Activated CD4-positive, CD25-positive, alpha-beta regulatory T cell treated with anti-CD3 and anti-CD28 coated beads, Interleukin-2, amount 50 U/mL, for 24 hours (primary cell): ENCODE measurements at regions not wholly inside any gene's neighbourhood (a gene's known extent, or its start where the extent isn't known, plus 50 kb on each side); places are given as distances from the start of the nearest gene placed in this dataset.
"Not testable (repeated sequence)": the region's sequence is repeated elsewhere in the genome, so short reads cannot be mapped to it uniquely, and the experiment has no call there.

ENCODE experiments used
- ATAC-seq, 2 donors: fragments of 150-1000 bp; cut with Tn5 transposase; one replicate each; pipeline ENCODE4 v1.10.0; 2021; ENCODE audit warnings: mild to moderate bottlenecking in 1 of 2, moderate library complexity in 1 of 2

DNA sequence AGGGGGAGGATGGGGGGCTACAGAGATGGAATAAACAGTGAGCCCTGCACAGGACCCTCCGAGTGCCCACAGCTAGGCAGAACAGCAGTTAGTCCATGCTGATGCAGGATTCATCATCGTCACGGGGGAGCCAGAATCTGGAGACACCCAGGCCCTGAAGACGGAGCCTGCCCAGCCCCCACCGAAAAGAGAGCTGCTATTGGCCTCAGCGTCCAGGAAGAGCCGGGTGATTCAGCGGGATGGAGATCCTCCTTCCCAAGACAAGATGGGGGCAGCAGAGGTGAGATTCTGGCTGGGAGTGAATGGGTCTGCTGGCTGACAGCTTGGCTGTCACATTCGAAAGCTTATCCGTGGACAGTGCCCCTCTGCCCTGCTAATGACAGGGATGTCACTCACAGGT is 133.6 kb upstream of the CRHR1 start:
- ATAC-seq: no peak

DNA sequence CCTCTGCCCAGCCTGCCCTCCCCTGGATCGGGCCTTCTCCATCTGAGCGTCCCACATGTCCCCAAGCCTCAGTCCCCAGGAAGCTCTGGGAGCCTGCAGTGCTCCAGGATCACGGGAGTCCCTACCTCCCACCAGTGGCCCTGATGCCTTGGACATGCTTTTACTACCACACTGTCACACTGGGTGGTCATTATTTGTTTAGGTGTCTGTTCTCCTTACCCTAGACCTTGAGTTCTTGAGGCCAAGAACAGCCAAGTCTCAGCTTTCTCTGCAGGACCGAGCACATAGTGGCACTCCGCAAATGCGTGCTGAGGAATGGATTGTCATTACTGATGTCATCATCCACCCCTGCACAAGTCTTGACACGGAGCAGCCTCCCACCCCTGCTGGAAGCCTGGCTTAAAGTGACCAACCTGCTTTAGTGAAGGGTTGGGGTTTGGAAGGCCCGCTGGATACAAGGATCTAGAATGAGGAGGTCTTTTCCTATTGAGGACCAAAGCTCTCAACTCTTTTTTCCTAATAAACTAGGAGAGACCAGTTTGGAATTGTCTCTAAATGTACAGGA is 132.9 kb upstream of the CRHR1 start:
- no peak for ATAC-seq

DNA sequence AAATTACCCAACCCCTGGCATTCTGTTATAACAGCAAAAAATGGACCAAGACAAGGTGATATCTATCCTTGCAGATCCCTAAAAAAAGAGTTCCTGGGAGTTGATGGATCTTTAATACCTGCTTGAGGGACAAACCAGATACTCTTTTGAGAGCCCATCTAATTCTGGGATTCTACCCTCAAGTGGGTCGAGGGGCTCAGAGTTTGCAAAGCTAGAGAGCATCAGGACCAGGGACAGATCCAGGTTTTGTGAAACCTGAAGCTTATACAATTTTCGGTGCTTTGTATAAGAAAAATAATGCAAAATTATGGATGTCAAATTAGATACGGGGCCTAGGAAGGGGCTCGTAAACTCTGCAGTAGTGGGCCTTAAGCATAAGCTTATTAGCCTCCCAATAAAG is 130.5 kb upstream of the CRHR1 start:
- ATAC-seq: no peak

DNA sequence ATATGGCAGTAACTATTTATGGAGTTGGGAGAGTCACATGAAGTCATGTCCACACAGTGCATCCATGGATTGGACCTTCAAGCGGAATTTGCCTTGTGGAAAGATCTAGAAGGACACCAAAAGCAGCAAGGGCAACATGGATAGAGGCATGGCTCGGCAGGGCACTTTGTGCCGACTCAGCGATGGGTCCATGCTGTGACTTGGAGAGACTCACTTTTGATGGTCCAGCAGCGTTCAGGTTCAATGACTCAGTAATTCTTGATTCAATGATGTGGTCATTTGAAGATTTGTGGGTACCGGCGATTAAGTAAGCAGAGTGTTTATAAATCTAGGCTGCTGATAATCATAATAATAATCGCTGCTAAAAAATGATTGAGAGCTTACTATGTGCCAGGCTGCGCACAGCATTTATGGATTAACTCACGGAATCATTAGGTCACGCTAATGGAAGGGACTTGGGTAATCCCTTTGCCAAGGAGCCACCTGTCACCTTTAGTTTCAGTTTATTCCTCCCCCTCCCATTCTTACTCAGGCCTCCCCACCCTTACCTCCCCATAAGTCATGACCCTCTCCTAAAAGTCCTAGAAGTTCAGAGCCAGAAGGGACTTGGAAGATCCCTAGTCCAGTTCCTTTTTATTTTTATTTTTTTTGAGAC is 127.5 kb upstream of the CRHR1 start:
- ATAC-seq: no peak

DNA sequence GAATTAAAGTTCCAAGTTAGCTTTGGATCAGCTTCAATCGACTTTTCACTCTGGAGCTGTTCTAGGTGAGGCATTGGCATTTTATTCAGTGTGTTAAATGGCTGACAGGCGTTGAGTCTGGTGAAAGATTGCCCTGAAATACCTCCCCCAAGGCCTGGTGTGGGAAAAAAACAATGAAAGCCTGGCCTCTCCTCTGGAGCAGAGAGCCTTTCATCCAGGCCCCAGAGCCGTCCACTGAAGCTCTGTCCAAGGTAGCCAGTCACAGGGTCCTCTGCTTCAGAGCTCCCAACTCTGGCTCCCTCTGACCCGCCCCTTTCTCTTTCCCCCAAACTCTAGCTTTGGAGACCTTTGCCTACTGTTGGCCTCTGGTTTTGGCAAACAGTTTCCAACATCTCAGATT is 123.6 kb upstream of the CRHR1 start:
- ATAC-seq: no peak

DNA sequence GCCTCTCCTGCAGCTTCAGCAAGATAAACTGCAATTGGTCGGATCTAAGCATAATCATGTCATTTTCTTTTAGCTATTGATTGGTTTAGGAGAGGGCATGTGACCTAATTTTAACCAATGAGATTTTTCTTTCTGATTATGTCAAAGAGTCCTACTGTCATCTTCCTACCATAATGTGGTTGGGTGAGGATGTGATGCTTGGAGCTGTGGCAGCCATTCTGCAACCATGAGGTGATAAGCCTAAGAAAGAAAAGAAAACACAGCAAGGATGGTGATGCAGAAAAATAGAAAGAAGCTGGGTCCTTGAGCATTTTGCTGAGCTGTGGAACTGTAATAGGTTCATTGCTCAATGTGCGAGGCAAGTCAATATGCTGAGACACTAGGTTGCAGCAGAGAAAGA is 121.7 kb upstream of the CRHR1 start:
- no peak for ATAC-seq

DNA sequence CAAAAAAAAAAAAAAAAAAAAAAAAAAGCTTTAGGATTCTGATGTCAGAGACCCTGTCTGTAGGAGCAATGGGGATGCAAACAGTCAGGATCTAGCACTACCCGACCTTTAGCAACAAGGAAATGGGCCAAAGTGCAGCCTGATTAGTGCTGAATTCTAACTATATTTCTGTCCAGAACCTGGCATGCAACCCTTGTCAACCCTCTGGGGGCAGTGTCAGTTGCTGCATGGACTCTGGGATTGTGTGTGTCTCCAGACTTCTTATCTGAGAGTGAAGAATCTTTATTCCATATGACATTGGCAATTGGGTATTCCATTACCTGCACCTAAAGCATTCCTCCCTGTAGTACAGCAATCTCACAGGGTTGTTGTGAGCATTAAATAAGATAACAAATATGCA is 120.3 kb upstream of the CRHR1 start:
- no peak for ATAC-seq

DNA sequence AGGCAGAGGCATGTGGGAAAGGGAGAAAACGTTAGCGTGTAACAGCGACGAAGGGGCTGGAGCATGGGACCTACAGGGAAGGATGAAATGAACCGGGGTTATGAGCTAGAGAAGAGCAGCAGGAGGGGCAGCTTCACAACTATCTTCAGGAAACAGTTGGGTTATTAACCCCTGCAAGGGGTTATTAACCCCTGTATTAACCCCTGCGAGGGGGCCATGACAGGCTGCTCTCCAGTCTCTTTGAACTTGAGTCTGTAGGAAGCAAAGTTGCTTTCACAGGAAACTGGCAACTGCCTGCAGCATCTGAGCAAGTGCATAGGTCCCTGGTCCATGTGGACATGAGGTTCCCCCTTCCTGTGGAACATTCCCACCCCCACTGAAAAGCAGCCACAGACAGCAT is 119.2 kb upstream of the CRHR1 start:
- ATAC-seq: no peak

DNA sequence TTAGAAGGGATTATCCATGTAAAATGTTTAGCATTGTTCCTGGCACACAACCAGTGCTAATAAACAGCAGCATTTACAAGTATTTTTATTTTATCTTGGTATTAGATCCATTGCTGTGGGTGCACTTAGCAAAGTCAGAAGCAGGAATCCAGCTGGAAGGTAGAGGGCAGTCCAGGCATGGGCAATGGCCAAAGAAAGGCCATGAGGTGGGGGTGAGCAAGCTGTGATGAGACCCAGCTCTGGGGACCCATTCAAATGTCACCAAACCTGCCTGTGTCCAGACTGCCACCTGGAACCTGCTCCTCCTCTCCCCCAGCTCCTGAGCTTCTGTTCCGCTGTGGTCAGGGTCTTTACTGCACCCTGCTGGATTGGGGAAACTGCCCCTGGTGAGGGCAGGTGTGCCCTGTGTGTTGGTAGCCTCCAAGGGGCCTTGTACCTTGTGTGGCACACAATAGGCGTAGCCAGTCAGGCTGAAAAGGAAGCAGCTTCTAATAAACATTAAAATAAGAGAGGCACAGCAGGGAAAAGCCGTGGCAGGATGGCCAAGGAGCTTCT is 118.0 kb upstream of the CRHR1 start:
- ATAC-seq: no peak

DNA sequence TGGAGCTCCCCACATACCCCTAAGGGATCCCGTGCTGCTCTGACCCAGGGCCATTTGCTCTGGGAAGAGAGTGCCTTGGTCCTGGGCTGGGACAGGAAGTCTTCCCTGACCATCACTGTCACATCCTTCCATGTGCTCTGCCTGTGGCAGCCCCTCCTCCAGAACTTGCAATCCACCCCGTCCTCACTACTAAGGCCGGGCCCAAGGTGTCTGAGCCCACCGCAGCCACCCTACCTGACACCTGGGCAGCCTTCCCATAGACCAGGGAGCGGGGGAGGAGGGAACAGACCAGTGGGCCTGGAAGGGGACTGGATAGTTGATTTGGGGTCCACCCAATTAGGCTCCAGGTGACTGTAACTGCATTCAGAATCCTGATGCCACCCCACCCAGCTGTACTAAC is 117.5 kb upstream of the CRHR1 start:
- ATAC-seq: no peak

DNA sequence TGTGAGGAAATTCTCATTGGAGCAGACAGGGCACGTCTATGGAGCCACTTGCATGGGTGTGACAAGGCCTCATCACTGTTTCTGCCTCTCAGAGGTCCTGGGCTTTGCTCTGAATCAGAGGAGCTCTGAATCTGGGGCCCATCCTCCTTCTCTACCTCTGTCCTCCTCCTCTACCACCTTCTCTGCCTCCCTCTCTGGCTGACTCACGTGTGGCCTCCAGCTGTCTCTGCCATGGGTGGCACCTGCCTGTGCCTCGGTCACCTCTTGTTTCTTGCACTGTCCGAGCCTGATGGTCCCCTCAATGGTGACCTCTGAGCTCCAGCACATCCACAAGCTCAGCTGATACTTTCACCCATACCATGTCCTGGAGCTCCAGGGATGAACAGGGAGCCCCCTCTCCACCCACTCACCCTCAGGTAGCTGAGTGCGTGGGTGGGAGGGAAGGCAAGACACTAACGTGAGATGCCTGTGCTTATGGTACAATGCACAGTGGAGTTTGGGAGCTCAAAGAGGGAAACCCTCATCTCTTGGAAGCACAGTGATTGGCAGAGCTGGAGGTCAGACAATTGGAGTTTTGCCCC is 116.4 kb upstream of the CRHR1 start:
- no peak for ATAC-seq

DNA sequence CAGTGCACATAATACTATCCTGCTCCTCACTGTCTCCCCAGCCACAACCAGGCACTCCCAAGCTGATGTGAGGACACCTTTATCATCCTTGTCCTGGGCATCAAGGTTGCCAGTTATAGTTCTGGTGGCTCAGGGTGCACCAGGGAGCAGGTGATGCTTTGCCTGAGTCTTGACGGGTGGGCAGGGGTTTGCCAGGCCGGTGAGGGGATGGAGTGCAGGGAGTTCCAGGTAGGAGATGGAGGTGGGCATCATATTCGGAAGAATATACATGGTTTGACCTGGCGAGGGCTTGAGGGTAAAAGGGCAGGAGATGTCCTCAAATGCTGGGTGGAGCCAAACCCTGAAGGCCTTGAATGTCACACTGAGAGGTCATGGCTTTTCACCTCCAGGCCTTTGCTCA is 115.8 kb upstream of the CRHR1 start:
- no peak for ATAC-seq

DNA sequence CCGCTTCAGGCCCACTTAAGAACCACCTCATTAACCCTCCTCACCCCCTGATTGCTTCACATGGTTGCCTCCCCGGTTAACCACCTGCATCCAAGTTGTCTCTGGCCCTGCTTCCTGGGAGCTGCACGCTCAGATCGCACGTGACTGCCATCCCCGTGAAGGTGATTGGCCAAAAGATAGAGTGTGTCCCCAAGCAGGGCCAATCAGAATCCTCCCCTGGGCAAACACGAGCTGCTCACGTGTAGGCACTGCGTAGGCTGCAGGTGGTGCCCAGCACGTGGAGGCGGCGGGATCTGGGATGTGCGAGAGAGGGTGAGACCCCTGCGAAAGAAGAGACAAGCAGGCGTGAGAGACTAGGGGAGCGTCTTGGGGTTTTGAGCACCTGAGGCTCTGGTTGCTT is 111.8 kb upstream of the CRHR1 start:
- ATAC-seq: no peak

DNA sequence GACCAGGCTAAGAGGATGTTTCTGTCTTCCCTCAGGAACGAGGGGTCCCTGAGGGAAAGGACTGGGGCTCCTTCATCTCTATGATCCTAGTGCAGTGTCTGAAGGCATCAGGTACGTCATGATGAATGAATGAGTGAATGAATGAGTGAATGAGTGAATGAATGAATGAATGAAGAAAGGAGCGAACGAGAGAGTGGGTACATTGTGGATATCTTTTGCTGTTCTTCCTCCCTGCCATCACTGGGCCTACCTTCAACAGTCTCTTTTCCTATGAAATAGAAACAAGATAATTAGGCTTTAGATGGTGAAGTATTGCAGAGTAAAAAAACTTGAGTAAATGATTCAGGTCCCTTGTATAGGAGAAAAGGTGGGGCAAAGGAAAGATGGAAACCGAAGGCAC is 111.3 kb upstream of the CRHR1 start:
- ATAC-seq: no peak

DNA sequence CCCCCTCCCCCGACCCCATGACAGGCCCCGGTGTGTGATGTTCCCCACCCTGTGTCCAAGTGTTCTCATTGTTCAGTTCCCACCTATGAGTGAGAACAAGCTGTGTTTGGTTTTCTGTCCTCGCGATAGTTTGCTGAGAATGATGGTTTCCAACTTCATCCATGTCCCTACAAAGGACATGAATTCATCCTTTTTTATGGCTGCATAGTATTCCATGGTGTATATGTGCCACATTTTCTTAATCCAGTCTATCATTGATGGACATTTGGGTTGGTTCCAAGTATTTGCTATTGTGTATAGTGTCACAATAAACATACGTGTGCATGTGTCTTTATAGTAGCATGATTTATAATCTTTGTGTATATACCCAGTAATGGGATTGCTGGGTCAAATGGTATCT is 110.4 kb upstream of the CRHR1 start:
- ATAC-seq: not testable (repeated sequence)

DNA sequence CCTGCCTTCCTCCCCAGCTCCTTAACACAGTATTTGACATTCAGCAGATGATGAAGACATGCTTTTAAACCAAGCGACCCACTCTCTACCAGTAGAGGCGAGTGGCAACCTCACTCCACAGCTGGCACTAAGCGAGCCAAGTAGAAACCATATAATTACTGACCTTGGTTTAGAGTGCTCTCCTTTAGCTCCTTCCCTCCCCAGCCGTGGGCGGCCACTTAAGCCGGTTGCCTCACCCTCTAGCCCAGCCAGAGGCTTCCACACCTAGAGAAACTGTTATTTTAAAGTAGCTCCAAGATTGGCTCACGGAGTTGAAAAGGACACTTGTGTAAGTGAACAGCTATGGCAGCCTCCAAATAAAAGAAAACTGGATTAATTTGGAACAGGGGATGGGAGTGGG is 109.1 kb upstream of the CRHR1 start:
- no peak for ATAC-seq

DNA sequence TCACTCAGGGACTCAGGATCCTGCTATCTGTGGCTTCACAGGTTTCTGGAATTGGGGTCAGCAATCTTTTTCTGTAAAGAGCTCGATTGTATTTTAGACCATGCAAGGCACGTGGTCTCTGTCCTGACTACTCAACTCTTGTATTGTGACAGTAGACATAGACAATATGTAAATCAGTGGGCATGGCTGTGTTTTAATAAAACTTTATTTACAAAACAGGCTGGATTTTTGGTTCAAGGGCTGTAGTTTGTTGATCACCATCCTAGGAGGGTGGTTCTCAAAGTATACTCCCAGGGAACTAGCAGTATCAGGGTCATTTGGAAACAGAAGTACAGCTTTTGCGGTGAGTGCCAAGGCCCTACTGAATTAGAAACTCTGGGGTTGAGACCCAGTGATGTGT is 108.2 kb upstream of the CRHR1 start:
- ATAC-seq: no peak

DNA sequence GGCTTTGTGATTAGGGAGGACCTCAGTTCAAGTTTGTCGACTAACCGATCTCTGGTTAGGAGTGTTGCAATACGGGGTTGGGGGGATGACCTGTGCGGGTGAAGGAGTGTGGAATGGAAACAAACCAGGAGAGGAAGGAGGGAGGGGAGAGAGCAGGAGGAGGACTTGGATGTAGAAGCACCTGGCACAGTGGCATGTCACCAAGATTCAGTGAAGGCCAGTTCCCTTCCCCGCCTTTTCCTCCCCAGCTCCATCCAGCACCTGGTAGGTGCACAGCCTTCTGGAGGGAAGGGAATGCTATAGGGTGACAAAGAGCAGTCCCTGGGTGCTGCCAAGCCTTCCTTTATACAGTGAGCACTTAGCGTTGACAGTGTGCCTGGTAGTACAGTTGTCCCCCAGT is 107.4 kb upstream of the CRHR1 start:
- ATAC-seq: no peak

DNA sequence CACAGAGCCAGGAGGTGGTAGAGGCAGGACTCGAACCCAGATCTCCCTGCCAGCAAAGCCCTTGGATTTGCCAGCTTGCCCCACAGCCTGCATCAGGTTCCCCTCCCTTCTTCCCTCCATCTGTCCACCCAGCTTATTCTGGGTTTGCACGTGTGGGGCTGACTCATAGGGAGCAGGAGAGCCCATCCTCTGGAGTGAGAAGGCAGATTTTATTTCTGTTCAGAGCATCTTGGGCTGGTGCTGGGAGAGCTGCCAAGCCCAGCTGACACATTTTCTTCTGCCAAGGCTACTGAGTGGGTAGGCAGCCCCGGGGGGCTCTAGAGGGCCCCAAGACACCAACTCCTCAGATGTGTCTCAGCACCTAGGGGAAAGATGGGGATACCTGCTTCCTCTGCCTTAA is 106.3 kb upstream of the CRHR1 start:
- no peak for ATAC-seq

DNA sequence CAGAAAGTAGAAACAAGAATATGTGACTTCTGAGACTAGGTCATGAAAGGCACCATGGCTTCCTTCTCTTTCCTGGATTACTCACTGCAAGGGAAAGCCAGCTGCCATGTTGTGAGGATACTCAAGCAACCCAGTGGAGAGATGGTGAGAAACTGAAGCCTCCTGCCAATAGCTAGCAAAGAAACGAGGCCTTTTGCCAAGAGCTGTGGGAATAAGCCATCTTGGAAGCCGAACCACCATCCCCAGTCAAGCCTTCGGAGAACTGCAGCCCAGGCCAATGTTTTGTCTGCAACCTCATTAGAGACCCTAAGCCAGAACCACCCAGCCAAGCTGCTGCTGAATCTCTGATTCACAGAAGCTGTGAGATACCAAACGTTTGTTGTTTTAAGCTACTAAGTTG is 104.7 kb upstream of the CRHR1 start:
- no peak for ATAC-seq

DNA sequence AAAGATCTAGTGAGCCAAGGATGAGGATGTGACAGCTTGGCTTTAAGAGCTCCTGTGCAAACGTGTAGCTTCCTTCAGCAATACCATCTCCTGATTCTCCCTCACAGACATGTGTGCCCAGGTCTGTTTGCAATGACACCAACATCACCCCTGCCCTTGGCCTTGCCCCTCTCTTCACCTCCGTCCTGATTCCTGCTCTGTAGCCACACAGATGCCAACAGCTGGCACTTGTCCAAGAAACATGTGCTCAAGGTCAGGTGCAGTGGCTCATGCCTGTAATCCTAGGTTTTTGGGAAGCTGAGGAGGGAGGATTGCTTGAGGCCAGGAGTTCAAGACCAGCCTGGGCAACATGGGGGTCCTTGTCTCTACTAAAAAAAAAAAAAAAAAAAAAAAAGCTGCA is 103.8 kb upstream of the CRHR1 start:
- no peak for ATAC-seq

DNA sequence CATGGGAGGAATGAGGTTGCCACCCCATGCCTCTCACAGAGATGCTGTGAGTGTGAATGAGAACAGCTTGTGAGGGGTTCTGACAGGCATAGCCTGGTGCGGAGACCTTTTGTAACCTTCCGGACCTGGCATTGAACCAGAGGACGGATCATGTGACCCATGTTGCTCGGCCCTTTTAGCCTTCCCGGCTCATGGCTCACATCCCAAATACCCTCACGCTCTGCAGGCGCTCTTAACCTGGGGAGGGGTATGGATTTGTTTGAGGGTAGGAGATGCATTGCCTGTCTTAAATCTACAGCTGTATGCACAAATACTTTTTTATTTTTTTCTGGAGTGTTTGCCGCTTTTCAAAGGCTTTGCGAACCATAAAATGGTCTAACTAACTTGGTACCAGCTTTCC is 102.4 kb upstream of the CRHR1 start:
- ATAC-seq: no peak

DNA sequence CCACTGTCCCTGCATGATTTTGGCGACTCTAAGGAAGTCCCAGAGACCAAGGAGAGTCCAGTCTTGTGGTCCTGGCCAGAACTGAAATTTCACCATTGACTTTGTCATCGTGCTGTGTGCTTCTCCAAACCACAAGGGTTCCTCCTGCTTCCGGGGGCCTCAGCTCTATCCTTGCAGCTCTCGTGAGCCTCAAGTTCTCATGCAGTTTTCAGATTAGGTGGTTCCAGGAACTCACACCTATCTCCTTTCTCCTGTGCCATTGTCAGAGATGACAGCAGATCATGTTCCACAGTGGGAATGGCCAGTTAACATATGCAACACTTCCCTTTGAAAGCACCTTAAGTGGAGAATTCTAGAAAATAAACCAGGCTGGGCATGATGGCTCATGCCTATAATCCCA is 97.9 kb upstream of the CRHR1 start:
- no peak for ATAC-seq

DNA sequence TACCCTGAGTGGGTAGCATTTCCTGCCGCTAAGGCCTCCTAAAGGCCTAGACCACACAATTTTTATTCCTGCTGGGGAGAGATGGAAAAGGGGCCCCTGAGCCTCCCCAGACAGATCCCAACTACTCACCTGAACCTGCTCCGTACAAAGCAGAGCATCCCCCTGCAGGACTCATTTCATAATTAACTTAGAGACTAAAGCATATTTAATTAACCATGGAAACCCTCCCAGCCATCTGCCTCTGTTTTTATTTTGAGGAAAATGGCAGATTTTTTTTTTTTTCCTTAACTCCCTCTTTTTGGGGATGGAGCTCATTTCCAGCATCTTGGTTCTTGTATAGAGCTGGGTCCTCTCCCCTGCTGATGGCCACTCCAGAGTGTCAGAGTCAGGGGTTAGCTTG is 96.5 kb upstream of the CRHR1 start:
- no peak for ATAC-seq

DNA sequence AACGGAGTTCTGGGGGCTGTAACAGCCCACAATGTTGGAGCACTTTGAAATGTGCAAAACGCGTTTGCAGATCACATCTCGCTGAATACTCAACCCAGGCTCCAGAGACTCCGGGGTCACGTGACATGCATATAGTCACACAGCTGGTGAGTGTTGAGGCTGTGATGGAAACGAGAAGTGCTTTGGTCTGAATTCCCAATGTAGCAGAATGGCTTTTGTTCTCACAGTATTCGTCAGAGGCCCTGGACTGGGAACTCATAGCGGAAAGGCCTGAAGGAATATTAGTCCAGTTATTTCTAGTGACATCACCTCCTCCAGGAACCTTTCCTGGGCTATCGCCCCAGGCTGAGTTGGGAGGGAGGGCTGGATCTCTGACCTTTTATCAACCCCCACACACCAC is 95.8 kb upstream of the CRHR1 start:
- ATAC-seq: no peak
